GM21737 (cell line): ENCODE measurements at regions not wholly inside any gene's neighbourhood (a gene's known extent, or its start where the extent isn't known, plus 50 kb on each side); places are given as distances from the start of the nearest gene placed in this dataset.

Experiments used
- ATAC-seq: cut with Tn5 transposase; IDR thresholded peaks from one replicate; pipeline ENCODE4 v1.9.1; 2021; ENCODE audit warnings: mild to moderate bottlenecking, moderate library complexity; ENCODE audit not compliant: unreplicated experiment

GRCh38 chr3:3633761-3634160 is 165.5 kb upstream of the LRRN1 start:
- ATAC-seq, result no peak

- ATAC-seq, result no peak
These were observed 166.8 kb upstream of the LRRN1 start for GRCh38 chr3:3632449-3632848.

GRCh38 chr3:3631114-3631513 is 168.1 kb upstream of the LRRN1 start:
- ATAC-seq, result no peak

- ATAC-seq, result no peak
These were observed 169.3 kb upstream of the LRRN1 start for GRCh38 chr3:3629911-3630310.

- ATAC-seq, result peak; percentile 59
These were observed 170.4 kb upstream of the LRRN1 start for GRCh38 chr3:3628676-3629328.

- no peak for ATAC-seq
These were observed 172.1 kb upstream of the LRRN1 start for GRCh38 chr3:3627114-3627513.

GRCh38 chr3:3625544-3626271 is 173.5 kb upstream of the LRRN1 start:
- no peak for ATAC-seq

GRCh38 chr3:3619815-3620214 is 179.4 kb upstream of the LRRN1 start:
- ATAC-seq, result no peak

- ATAC-seq, result no peak
These were observed 180.6 kb upstream of the LRRN1 start for GRCh38 chr3:3618623-3619022.

GRCh38 chr3:3615533-3615932 is 183.7 kb upstream of the LRRN1 start:
- ATAC-seq, result no peak

GRCh38 chr3:3610581-3611298 is 188.5 kb upstream of the LRRN1 start:
- no peak for ATAC-seq

GRCh38 chr3:3606321-3606720 is 192.9 kb upstream of the LRRN1 start:
- ATAC-seq, result no peak

- ATAC-seq, result no peak
These were observed 194.0 kb upstream of the LRRN1 start for GRCh38 chr3:3605226-3605625.

- no peak for ATAC-seq
These were observed 195.9 kb upstream of the LRRN1 start for GRCh38 chr3:3603351-3603750.

- ATAC-seq, result no peak
These were observed 198.4 kb upstream of the LRRN1 start for GRCh38 chr3:3600665-3601340.

GRCh38 chr3:3599016-3599415 is 200.2 kb upstream of the LRRN1 start:
- no peak for ATAC-seq

- ATAC-seq, result no peak
These were observed 204.2 kb upstream of the LRRN1 start for GRCh38 chr3:3594986-3595385.

GRCh38 chr3:3589715-3590130 is 209.5 kb upstream of the LRRN1 start:
- ATAC-seq, result no peak

- no peak for ATAC-seq
These were observed 211.6 kb upstream of the LRRN1 start for GRCh38 chr3:3587647-3587972.

GRCh38 chr3:3586843-3587646 is 212.2 kb upstream of the LRRN1 start:
- ATAC-seq, result no peak

GRCh38 chr3:3586336-3586735 is 212.9 kb upstream of the LRRN1 start:
- no peak for ATAC-seq
